K562 (cell line): ENCODE measurements at regions not wholly inside any gene's neighbourhood (a gene's known extent, or its start where the extent isn't known, plus 50 kb on each side); places are given as distances from the start of the nearest gene placed in this dataset.

Experiments
- E2F4 ChIP-seq: sonication (generic); formaldehyde crosslinking; IDR thresholded peaks from 2 replicates; pipeline ENCODE4 v1.8.0; 2022; ENCODE audit warnings: mild to moderate bottlenecking, low read depth, missing genetic modification reagents
- ETV5 ChIP-seq: sonication (generic); formaldehyde crosslinking; IDR thresholded peaks from 2 replicates; pipeline ENCODE4 v1.4.0; 2020; ENCODE audit warnings: low read depth, mild to moderate bottlenecking, missing genetic modification reagents
- HDAC8 ChIP-seq: fragments of 450-650 bp; IDR thresholded peaks from 2 replicates; pipeline ENCODE4 v1.6.1; 2016; ENCODE audit warnings: mild to moderate bottlenecking, missing genetic modification characterization, moderate library complexity, missing compliant biosample characterization
- KAT8 ChIP-seq: fragments of 450-650 bp; IDR thresholded peaks from 2 replicates; pipeline ENCODE4 v1.6.1; 2016; ENCODE audit warnings: low read depth, mild to moderate bottlenecking
- PKNOX1 ChIP-seq: fragments of 450-650 bp; IDR thresholded peaks from 2 replicates; pipeline ENCODE4 v1.6.1; 2016
- SOX6 ChIP-seq: fragments of 450-650 bp; IDR thresholded peaks from 2 replicates; pipeline ENCODE4 v1.6.1; 2014; ENCODE audit warnings: mild to moderate bottlenecking
- TCF7L2 ChIP-seq: fragments of 150-350 bp; IDR thresholded peaks from 2 replicates; pipeline ENCODE4 v1.6.1; 2016; ENCODE audit warnings: low read depth, mild to moderate bottlenecking, low read length, moderate library complexity
- ZFPM2 ChIP-seq: fragments of 250-450 bp; sonication (Bioruptor Pico); IDR thresholded peaks from 2 replicates; pipeline ENCODE4 v1.5.1; 2022; ENCODE audit warnings: mild to moderate bottlenecking
- ZNF408 ChIP-seq: fragments of 250-450 bp; sonication (Bioruptor Pico); IDR thresholded peaks from 2 replicates; pipeline ENCODE4 v1.4.0; 2020; ENCODE audit warnings: low read depth, mild to moderate bottlenecking, moderate library complexity
- ZNF561 ChIP-seq: fragments of 450-650 bp; formaldehyde crosslinking; conservative IDR thresholded peaks from 2 replicates; pipeline ENCODE4 v1.4.0; 2020; ENCODE audit warnings: mild to moderate bottlenecking, moderate library complexity
- ZNF583 ChIP-seq: fragments of 250-450 bp; sonication (Bioruptor Pico); IDR thresholded peaks from 2 replicates; pipeline ENCODE4 v1.4.0; 2020
- ZNF76 ChIP-seq: fragments of 250-450 bp; sonication (Bioruptor Pico); IDR thresholded peaks from 2 replicates; pipeline ENCODE4 v1.4.0; 2020; ENCODE audit warnings: mild to moderate bottlenecking, moderate library complexity, borderline replicate concordance
- TF ChIP-seq, protein P1 (sequence below): fragments of 250-450 bp; sonication (Bioruptor Pico); IDR thresholded peaks from 2 replicates; pipeline ENCODE4 v1.8.0; 2022; ENCODE audit warnings: inconsistent platforms
- TF ChIP-seq, protein P2 (sequence below): fragments of 450-650 bp; IDR thresholded peaks from 2 replicates; pipeline ENCODE4 v1.6.1; 2014; ENCODE audit warnings: low read depth, mild to moderate bottlenecking, moderate library complexity, borderline replicate concordance
- TF ChIP-seq, protein P3 (sequence below): IDR thresholded peaks from 2 replicates; pipeline ENCODE4 v1.6.1; 2014; ENCODE audit warnings: antibody characterized with exemption
- TF ChIP-seq, protein P4 (sequence below): fragments of 250-450 bp; sonication (Bioruptor Pico); IDR thresholded peaks from 2 replicates; pipeline ENCODE4 v1.8.0; 2021; ENCODE audit warnings: borderline replicate concordance, mild to moderate bottlenecking, moderate library complexity; ENCODE audit not compliant: poor library complexity, severe bottlenecking
- TF ChIP-seq, protein P5 (sequence below), 2 experiments: fragments of 200-800 bp in 1 of 2; sonication (Bioruptor generic) in 1 of 2; sonication (generic) in 1 of 2; formaldehyde crosslinking in 1 of 2; IDR thresholded peaks in 1 of 2; conservative IDR thresholded peaks in 1 of 2; 2 replicates each; pipeline versions ENCODE4 v1.5.0 to v1.6.1; 2016 to 2020; ENCODE audit warnings: missing compliant biosample characterization in 1 of 2, missing genetic modification characterization in 1 of 2, missing genetic modification reagents in 1 of 2

- TF ChIP-seq, protein P1, sequence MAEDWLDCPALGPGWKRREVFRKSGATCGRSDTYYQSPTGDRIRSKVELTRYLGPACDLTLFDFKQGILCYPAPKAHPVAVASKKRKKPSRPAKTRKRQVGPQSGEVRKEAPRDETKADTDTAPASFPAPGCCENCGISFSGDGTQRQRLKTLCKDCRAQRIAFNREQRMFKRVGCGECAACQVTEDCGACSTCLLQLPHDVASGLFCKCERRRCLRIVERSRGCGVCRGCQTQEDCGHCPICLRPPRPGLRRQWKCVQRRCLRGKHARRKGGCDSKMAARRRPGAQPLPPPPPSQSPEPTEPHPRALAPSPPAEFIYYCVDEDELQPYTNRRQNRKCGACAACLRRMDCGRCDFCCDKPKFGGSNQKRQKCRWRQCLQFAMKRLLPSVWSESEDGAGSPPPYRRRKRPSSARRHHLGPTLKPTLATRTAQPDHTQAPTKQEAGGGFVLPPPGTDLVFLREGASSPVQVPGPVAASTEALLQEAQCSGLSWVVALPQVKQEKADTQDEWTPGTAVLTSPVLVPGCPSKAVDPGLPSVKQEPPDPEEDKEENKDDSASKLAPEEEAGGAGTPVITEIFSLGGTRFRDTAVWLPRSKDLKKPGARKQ (CRISPR knock-in tag): no peak
- TF ChIP-seq, protein P2, sequence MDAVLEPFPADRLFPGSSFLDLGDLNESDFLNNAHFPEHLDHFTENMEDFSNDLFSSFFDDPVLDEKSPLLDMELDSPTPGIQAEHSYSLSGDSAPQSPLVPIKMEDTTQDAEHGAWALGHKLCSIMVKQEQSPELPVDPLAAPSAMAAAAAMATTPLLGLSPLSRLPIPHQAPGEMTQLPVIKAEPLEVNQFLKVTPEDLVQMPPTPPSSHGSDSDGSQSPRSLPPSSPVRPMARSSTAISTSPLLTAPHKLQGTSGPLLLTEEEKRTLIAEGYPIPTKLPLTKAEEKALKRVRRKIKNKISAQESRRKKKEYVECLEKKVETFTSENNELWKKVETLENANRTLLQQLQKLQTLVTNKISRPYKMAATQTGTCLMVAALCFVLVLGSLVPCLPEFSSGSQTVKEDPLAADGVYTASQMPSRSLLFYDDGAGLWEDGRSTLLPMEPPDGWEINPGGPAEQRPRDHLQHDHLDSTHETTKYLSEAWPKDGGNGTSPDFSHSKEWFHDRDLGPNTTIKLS: peak; percentile 68
- peak; percentile 93 for TF ChIP-seq ZNF583
- TF ChIP-seq ZNF561 (CRISPR knock-in tag): no peak
- TF ChIP-seq HDAC8 (tag): no peak
- TF ChIP-seq, protein P3, sequence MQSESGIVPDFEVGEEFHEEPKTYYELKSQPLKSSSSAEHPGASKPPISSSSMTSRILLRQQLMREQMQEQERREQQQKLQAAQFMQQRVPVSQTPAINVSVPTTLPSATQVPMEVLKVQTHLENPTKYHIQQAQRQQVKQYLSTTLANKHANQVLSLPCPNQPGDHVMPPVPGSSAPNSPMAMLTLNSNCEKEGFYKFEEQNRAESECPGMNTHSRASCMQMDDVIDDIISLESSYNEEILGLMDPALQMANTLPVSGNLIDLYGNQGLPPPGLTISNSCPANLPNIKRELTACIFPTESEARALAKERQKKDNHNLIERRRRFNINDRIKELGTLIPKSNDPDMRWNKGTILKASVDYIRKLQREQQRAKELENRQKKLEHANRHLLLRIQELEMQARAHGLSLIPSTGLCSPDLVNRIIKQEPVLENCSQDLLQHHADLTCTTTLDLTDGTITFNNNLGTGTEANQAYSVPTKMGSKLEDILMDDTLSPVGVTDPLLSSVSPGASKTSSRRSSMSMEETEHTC: peak; percentile 95
- no peak for TF ChIP-seq ZFPM2 (CRISPR knock-in tag)
- TF ChIP-seq, protein P4, sequence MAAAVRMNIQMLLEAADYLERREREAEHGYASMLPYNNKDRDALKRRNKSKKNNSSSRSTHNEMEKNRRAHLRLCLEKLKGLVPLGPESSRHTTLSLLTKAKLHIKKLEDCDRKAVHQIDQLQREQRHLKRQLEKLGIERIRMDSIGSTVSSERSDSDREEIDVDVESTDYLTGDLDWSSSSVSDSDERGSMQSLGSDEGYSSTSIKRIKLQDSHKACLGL (CRISPR knock-in tag): no peak
- TF ChIP-seq TCF7L2: 0 out of 2 replicates have a peak, but pooled peaks have one; percentile 41
- TF ChIP-seq KAT8: no peak
- TF ChIP-seq SOX6: peak; percentile 98
- no peak for TF ChIP-seq ZNF408 (CRISPR knock-in tag)
- TF ChIP-seq, protein P5, sequence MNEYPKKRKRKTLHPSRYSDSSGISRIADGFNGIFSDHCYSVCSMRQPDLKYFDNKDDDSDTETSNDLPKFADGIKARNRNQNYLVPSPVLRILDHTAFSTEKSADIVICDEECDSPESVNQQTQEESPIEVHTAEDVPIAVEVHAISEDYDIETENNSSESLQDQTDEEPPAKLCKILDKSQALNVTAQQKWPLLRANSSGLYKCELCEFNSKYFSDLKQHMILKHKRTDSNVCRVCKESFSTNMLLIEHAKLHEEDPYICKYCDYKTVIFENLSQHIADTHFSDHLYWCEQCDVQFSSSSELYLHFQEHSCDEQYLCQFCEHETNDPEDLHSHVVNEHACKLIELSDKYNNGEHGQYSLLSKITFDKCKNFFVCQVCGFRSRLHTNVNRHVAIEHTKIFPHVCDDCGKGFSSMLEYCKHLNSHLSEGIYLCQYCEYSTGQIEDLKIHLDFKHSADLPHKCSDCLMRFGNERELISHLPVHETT (CRISPR knock-in tag; conservative IDR thresholded peaks at IDR 0.05 in 1 of 2, IDR thresholded peaks at IDR 0.05 in 1 of 2): peak in 1 of 2 experiments; percentile 98; a peak in 2 of 4 replicates
- TF ChIP-seq ETV5: peak; percentile 78; the same call in 1 of the 2 replicates
- TF ChIP-seq PKNOX1: peak; percentile 86
- 0 out of 2 replicates have a peak, but pooled peaks have one; percentile 57 for TF ChIP-seq ZNF76 (CRISPR knock-in tag)
- TF ChIP-seq E2F4 (CRISPR knock-in tag): no peak
These were observed 68.8 kb upstream of the WDR26 start (continued) for GRCh38 chr1:224503161-224504118.
